GM19324 (cell line): ENCODE measurements at regions not wholly inside any gene's neighbourhood (a gene's known extent, or its start where the extent isn't known, plus 50 kb on each side); places are given as distances from the start of the nearest gene placed in this dataset.

Experiments
- ATAC-seq: cut with Tn5 transposase; IDR thresholded peaks from one replicate; pipeline ENCODE4 v1.9.1; 2021; ENCODE audit warnings: mild to moderate bottlenecking, moderate library complexity; ENCODE audit not compliant: unreplicated experiment, low FRiP score

GRCh38 chr16:65944361-65944760 is 422.1 kb upstream of the CDH5 start:
- ATAC-seq = no peak

- no peak for ATAC-seq
Measured at GRCh38 chr16:65940711-65941110, 425.8 kb upstream of the CDH5 start.

- no peak for ATAC-seq
Measured at GRCh38 chr16:65938083-65938482, 428.4 kb upstream of the CDH5 start.

- ATAC-seq = no peak
Measured at GRCh38 chr16:65937455-65937854, 429.0 kb upstream of the CDH5 start.

- ATAC-seq = no peak
Measured at GRCh38 chr16:65936096-65936495, 430.4 kb upstream of the CDH5 start.

GRCh38 chr16:65934443-65934842 is 432.0 kb upstream of the CDH5 start:
- no peak for ATAC-seq

GRCh38 chr16:65933703-65934102 is 432.8 kb upstream of the CDH5 start:
- no peak for ATAC-seq

- ATAC-seq = no peak
Measured at GRCh38 chr16:65932350-65933072, 434.0 kb upstream of the CDH5 start.

- no peak for ATAC-seq
Measured at GRCh38 chr16:65922923-65923322, 443.6 kb upstream of the CDH5 start.

GRCh38 chr16:65919986-65920376 is 446.5 kb upstream of the CDH5 start:
- ATAC-seq = no peak

- ATAC-seq = no peak
Measured at GRCh38 chr16:65919145-65919985, 447.1 kb upstream of the CDH5 start.

- ATAC-seq = no peak
Measured at GRCh38 chr16:65917466-65917865, 449.0 kb upstream of the CDH5 start.

GRCh38 chr16:65916995-65917394 is 449.5 kb upstream of the CDH5 start:
- no peak for ATAC-seq

- ATAC-seq = no peak
Measured at GRCh38 chr16:65910291-65910690, 456.2 kb upstream of the CDH5 start.

- no peak for ATAC-seq
Measured at GRCh38 chr16:65909310-65910050, 457.0 kb upstream of the CDH5 start.

GRCh38 chr16:65908568-65908967 is 457.9 kb upstream of the CDH5 start:
- ATAC-seq = no peak

- no peak for ATAC-seq
Measured at GRCh38 chr16:65905331-65905730, 461.2 kb upstream of the CDH5 start.

GRCh38 chr16:65896448-65897153 is 469.9 kb upstream of the CDH5 start:
- ATAC-seq = no peak

GRCh38 chr16:65895906-65896305 is 470.6 kb upstream of the CDH5 start:
- no peak for ATAC-seq

GRCh38 chr16:65895486-65895885 is 471.0 kb upstream of the CDH5 start:
- ATAC-seq = no peak

GRCh38 chr16:65890203-65890602 is 476.3 kb upstream of the CDH5 start:
- no peak for ATAC-seq
